Stimulated activated CD4-positive, alpha-beta T cell treated with anti-CD3 and anti-CD28 coated beads, TNF-alpha, amount 100 ng/mL, for 24 hours (primary cell): ENCODE measurements at regions not wholly inside any gene's neighbourhood (a gene's known extent, or its start where the extent isn't known, plus 50 kb on each side); places are given as distances from the start of the nearest gene placed in this dataset.

Source experiments
- DNase-seq, 3 experiments: peaks; one replicate each; pipeline ENCODE4 v3.0.0-alpha.2; 2020; ENCODE audit warnings: low read depth in 3 of 3

GRCh38 chr6:134866563-134866962, 83.3 kb downstream of the ALDH8A1 start:
- DNase-seq = no peak

GRCh38 chr6:134864558-134864957, 85.3 kb downstream of the ALDH8A1 start:
- no peak for DNase-seq

DNA sequence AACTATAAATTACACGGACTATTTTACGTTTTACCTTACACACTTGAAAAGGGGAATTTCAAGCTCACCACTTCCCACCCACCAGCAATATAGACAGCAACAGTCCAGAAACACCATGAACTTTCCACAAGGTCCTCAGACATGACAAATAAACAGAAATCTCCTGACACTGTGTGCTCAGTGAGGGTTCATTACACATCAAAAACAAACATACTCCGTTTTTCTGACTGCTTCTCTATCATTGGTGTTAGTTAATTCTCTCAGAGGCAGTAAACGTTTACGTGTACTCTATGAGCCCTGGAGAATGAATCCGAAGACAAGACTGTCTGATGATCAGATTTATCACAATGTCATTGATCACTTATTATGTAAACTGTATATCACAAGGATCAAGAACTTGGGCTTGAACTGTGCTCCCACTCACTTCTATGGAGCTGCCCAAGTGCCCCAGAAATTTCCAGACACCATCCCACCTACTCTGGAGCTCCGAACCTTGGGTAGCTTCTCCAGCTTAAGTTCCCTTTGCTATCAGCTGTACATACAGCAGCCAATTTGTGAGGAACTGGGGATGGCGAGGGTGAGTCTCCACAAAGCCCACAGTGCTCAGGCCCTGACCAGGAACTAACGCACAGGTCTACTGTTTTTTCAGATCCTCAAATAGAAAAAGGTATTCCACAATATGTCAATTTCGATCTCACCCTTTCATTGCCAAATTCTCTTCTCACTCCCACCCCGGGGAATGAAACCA, 86.0 kb downstream of the ALDH8A1 start:
- DNase-seq = no peak

DNA sequence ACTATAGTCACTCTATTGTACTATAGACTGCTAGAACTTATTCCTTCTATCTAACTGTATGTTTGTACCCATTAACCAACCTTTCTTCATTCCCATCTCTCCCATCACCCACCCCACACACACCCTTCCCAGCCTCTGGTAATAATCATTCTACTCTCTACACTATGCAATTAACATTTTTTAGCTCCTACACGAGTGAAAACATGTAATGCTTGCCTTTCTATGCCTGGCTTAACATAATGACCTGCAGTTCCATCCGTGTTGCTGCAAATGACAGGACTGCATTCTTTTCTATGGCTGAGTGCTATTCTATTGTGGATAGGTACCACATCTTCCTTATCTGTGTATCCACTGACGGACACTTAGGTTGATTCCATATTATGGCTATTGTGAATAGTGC, 95.5 kb downstream of the ALDH8A1 start:
- DNase-seq = no peak

- DNase-seq = no peak
These were observed 96.5 kb downstream of the ALDH8A1 start for GRCh38 chr6:134853111-134854055.

DNA sequence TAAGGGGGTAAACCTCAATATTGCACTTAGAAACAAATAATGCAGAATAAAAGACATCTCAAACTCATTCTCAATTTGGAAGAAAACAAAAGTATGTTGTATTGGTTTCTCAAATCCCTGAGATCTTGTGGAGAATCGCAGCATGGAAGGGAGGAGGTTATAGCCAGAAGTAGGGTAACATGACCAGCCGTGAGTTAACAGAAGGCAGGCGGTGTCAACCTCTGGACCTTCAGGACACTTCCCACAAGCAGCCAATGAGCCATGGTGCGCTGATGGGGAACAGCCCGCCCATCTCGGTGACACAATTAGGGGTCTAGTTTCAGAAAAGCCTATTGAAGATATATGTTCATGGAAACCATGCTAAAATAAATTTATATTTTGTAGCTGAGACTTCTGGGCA, 98.4 kb downstream of the ALDH8A1 start:
- no peak for DNase-seq

- no peak for DNase-seq
These were observed 99.1 kb downstream of the ALDH8A1 start for GRCh38 chr6:134850721-134851305.

GRCh38 chr6:134849920-134850447, 99.9 kb downstream of the ALDH8A1 start:
- DNase-seq = no peak

- DNase-seq = no peak
These were observed 101.8 kb downstream of the ALDH8A1 start for GRCh38 chr6:134848076-134848475.

DNA sequence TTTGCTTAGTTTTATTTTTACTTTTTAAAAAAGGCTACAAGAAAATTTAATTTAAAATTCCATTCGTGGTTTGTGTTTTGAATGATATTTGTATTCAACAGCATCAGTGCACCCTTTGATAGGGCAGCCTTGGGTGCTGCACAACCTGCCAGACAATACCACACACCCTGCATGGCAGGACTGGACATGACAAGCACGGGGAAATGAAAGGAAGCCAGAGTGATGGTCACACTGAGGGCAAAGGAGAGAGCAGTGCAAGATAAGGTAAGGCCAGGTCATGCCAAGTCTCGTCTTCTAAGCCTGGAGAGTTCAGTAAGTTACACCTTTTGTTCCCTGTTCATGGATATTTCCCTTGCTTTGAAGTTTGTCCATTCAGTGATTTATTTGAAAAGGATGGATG, 103.0 kb downstream of the ALDH8A1 start:
- DNase-seq = no peak

GRCh38 chr6:134846031-134846430, 103.9 kb downstream of the ALDH8A1 start:
- no peak for DNase-seq

DNA sequence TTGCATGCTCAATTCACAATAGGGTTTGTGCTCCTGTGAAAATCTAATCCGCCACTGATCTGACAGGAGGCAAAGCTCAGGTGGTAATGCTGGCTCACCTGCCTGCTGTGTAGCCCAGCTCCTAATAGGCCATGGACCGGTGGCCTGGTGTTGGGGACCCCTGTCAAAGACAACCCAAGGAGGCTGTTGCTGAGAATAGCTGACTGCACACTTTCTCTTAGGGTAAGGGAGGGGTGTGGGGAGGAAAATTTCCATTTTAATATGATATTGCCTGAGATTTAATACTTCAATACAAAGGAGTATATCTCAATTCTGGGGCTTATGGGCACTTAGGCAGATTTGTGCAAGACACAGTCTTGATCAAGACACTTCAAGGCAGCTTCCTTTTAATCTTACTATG, 105.8 kb downstream of the ALDH8A1 start:
- DNase-seq = no peak

- no peak for DNase-seq
These were observed 109.6 kb downstream of the ALDH8A1 start for GRCh38 chr6:134840086-134840867.

- DNase-seq = no peak
These were observed 113.9 kb downstream of the ALDH8A1 start for GRCh38 chr6:134835993-134836392.

- DNase-seq = no peak
These were observed 119.0 kb downstream of the ALDH8A1 start for GRCh38 chr6:134830940-134831339.

- no peak for DNase-seq
These were observed 119.7 kb downstream of the ALDH8A1 start for GRCh38 chr6:134830194-134830593.

DNA sequence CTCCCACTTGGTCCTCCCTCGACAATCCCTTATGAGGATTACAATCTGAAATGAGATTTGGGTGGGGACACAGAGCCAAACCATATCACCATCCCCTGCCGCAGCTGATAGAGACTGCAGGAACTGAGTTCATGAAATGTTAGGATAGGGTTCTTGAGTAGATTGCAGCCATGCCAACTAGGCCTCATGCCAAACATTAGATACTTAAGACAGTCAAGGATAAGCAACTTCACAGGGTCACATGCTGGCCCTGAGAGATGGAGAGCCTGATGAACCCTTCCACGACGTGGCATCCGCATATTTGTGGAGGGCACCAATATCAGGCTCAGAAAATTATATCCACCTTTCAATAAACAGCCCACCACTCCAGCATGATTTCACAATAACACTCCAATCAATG, 121.3 kb downstream of the ALDH8A1 start:
- DNase-seq = no peak

- no peak for DNase-seq
These were observed 122.8 kb downstream of the ALDH8A1 start for GRCh38 chr6:134826889-134827737.

GRCh38 chr6:134823710-134824034, 126.2 kb downstream of the ALDH8A1 start:
- no peak for DNase-seq

DNA sequence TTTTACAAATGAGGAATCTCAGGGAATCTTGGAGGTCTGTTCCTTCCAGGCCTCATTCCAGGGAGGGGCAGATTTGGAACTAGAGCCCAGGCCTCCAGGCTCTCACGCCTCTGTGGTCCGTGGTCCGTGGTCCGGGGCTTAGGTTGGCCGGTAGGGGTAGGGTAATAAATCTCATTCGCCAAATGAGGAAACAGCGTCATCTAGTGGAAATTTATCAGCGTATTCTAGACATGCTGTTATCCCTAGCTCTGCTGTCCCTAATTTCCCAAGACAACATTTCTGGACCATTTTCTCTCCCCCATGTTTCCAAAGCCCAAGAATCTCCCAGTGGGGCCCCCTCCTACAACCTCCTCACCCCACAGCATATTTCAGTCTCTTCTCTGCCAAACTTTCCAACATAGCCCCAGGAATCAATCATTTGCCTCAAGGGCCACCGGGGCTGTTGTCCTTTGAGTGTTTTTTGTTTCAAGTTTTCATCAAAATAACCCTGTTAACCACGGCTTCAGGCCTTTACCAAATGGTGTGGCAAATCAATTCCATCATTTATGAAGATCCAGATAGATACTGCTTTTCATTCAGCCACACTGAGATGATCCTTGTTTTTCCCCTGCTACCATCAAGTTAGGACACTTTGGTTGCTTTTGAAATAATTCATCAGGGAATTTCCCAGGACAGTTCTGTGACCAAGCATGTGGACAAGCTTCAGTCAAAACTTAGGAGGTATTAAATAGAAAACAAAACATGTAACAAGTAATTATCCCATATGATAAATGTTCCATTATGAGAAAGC, 126.8 kb downstream of the ALDH8A1 start:
- peak in 2 of 3 experiments; percentile 1 to 25 for DNase-seq
